Endothelial cell of umbilical vein (primary cell): ENCODE measurements at regions not wholly inside any gene's neighbourhood (a gene's known extent, or its start where the extent isn't known, plus 50 kb on each side); places are given as distances from the start of the nearest gene placed in this dataset.
A peak's percentile ranks its signal among the peaks of the same experiment; 100 is the strongest.

Experiments used
- BruUV-seq: library from RNA; stranded (reverse); fragments of 400-500 nt; replicated peaks from 2 replicates; lab custom pipeline; 2021; lab: Mats Ljungman, UMichigan
- CTCF ChIA-PET: fragments of 300-600, 350-600 bp; sonication (Branson Sonifier 250); formaldehyde crosslinking; loops from one replicate; lab custom pipeline; 2021; ENCODE audit warnings: antibody characterized with exemption, inconsistent platforms; lab: Charles Lee
- POLR2A ChIA-PET: fragments of 300-600, 350-600 bp; sonication (Branson Sonifier 250); formaldehyde crosslinking; loops from one replicate; lab custom pipeline; 2021; ENCODE audit warnings: antibody characterized with exemption, inconsistent platforms; lab: Charles Lee
- DNase-seq: peaks from one replicate; pipeline ENCODE4 v3.0.0-alpha.2; 2011; ENCODE audit warnings: low read depth, low spot score
- FAIRE-seq: peaks from 2 replicates; lab custom pipeline; 2011; peaks lifted over from hg19 to GRCh38; lab: Jason Lieb, UNC
- H2AFZ ChIP-seq: 2 replicates; pipeline ENCODE4 v1.6.0; 2012; ENCODE audit warnings: low read depth, low read length, control low read depth, inconsistent platforms
- H3K27ac ChIP-seq: 2 replicates; pipeline ENCODE4 v1.5.1; 2011; ENCODE audit warnings: low read depth, mild to moderate bottlenecking, control low read depth, low read length, moderate library complexity; ENCODE audit not compliant: insufficient read depth
- H3K27me3 ChIP-seq, 2 experiments: 2 replicates each; pipeline versions ENCODE4 v1.6.0 to v1.6.1; 2011; ENCODE audit warnings: low read length in 2 of 2, mixed read lengths in 1 of 2; ENCODE audit not compliant: control insufficient read depth in 2 of 2, insufficient read depth in 2 of 2
- H3K36me3 ChIP-seq, 2 experiments: 2 replicates in 1 of 2; 3 replicates in 1 of 2; pipeline ENCODE4 v1.5.1; 2011; ENCODE audit warnings: low read length in 2 of 2, mild to moderate bottlenecking in 1 of 2, moderate library complexity in 1 of 2; ENCODE audit not compliant: control insufficient read depth in 2 of 2, insufficient read depth in 2 of 2; ENCODE audit errors: extremely low read depth in 1 of 2
- H3K4me1 ChIP-seq: 3 replicates; pipeline ENCODE4 v1.5.1; 2011; ENCODE audit warnings: mild to moderate bottlenecking, low read length; ENCODE audit not compliant: control insufficient read depth, insufficient read depth; ENCODE audit errors: extremely low read depth
- H3K4me2 ChIP-seq: 2 replicates; pipeline ENCODE4 v1.6.1; 2011; ENCODE audit warnings: low read length, control low read depth, mixed read lengths; ENCODE audit not compliant: insufficient read depth
- H3K4me3 ChIP-seq, 3 experiments: fragments of 200-600 bp in 1 of 3; sonication (generic), shearing (Covaris generic) in 1 of 3; replicated peaks in 1 of 3; 2 replicates each; pipeline ENCODE4 v1.5.1; 2011 to 2016; ENCODE audit warnings: control low read depth in 3 of 3, low read length in 3 of 3, mild to moderate bottlenecking in 2 of 3, inconsistent platforms in 1 of 3, low read depth in 1 of 3, moderate library complexity in 1 of 3; ENCODE audit not compliant: insufficient read depth in 1 of 3
- H3K79me2 ChIP-seq: 2 replicates; pipeline ENCODE4 v1.6.0; 2012; ENCODE audit warnings: low read length, inconsistent platforms; ENCODE audit not compliant: control insufficient read depth, insufficient read depth
- H3K9ac ChIP-seq: replicated peaks from 2 replicates; pipeline ENCODE3; 2011; ENCODE audit warnings: low read length, control low read depth; ENCODE audit not compliant: insufficient read depth; ENCODE audit errors: extremely low read depth
- H3K9me1 ChIP-seq: replicated peaks from 3 replicates; pipeline ENCODE4 v1.6.0; 2011; ENCODE audit warnings: mild to moderate bottlenecking, low read length; ENCODE audit not compliant: control insufficient read depth, insufficient read depth; ENCODE audit errors: extremely low read depth
- H3K9me3 ChIP-seq: replicated peaks from 2 replicates; pipeline ENCODE4 v1.5.1; 2012; ENCODE audit warnings: low read length, inconsistent platforms; ENCODE audit not compliant: control insufficient read depth, insufficient read depth
- H4K20me1 ChIP-seq: replicated peaks from 2 replicates; pipeline ENCODE3; 2011; ENCODE audit warnings: mild to moderate bottlenecking, low read length; ENCODE audit not compliant: control insufficient read depth, insufficient read depth; ENCODE audit errors: extremely low read depth
- CTCF ChIP-seq, 2 donors: IDR thresholded peaks; 1 replicate in 1 of 2; 2 replicates in 1 of 2; pipeline ENCODE4 v1.5.1; 2011; ENCODE audit warnings: low read length in 2 of 2, mild to moderate bottlenecking in 2 of 2, moderate library complexity in 2 of 2, control low read depth in 1 of 2, inconsistent platforms in 1 of 2, low read depth in 1 of 2; ENCODE audit not compliant: insufficient read depth in 1 of 2; ENCODE audit errors: extremely low read depth in 1 of 2
- EZH2 ChIP-seq: IDR thresholded peaks from 2 replicates; pipeline ENCODE4 v1.6.1; 2012; ENCODE audit warnings: borderline replicate concordance, low read depth, mild to moderate bottlenecking, moderate library complexity, low read length, inconsistent platforms; ENCODE audit not compliant: severe bottlenecking
- FOS ChIP-seq: IDR thresholded peaks from 2 replicates; pipeline ENCODE4 v1.6.1; 2011; ENCODE audit warnings: mild to moderate bottlenecking, low read length, moderate library complexity, borderline replicate concordance; ENCODE audit not compliant: insufficient read depth
- GATA2 ChIP-seq: IDR thresholded peaks from 2 replicates; pipeline ENCODE4 v1.7.0; 2011; ENCODE audit warnings: low read depth, mild to moderate bottlenecking, moderate library complexity, mixed read lengths, low read length; ENCODE audit not compliant: insufficient read length, insufficient read depth
- JUN ChIP-seq: IDR thresholded peaks from 2 replicates; pipeline ENCODE4 v1.6.1; 2011; ENCODE audit warnings: borderline replicate concordance, low read depth; ENCODE audit not compliant: insufficient read length, insufficient read depth
- MYC ChIP-seq: IDR thresholded peaks from one replicate; pipeline ENCODE4 v1.6.1; 2011; ENCODE audit warnings: mild to moderate bottlenecking, low read depth, low read length
- POLR2A ChIP-seq: IDR thresholded peaks from 2 replicates; pipeline ENCODE4 v1.6.1; 2012; ENCODE audit warnings: low read depth, mild to moderate bottlenecking, control low read depth, low read length
- POLR2AphosphoS5 ChIP-seq: IDR thresholded peaks from 2 replicates; pipeline ENCODE4 v1.6.1; 2012; ENCODE audit warnings: low read depth, mild to moderate bottlenecking, control low read depth, low read length, moderate library complexity; ENCODE audit not compliant: insufficient read depth
- dilution Hi-C: fragments of 300-500 bp; cut with MboI; formaldehyde crosslinking; loops from one replicate; pipeline ENCODE4 v1.15.0; 2019; ENCODE audit warnings: low sequenced_read_pairs; ENCODE audit not compliant: extremely low pct_ligation_motif_present
- intact Hi-C: fragments of 100-400 bp; cut with micrococcal nuclease; formaldehyde crosslinking; loops from one replicate; pipeline ENCODE4 v1.10.0; 2022
- TF ChIP-seq, protein P1 (sequence below): IDR thresholded peaks from 2 replicates; pipeline ENCODE4 v1.6.1; 2011; ENCODE audit not compliant: insufficient read depth, insufficient read length

DNA sequence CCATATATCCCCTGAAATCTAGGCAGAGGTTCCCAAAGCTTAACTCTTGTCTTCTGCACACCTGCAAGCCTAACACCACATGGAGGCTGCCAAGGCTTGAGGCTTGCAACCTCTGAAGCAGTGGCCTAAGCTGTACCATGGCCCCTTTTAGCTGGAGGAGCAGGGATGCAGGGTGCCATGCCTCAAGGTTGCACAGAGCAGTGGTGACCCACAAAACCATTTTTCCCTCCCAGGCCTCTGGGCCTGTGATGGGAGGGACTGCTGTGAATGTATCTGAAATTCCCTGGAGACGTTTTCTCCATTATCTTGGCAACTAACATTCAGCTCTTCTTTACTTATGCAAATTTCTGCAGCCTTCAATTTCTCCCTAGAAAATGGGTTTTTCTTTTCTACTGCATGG is 210.0 kb upstream of the KITLG start:
- no peak overlapping the region for H2AFZ ChIP-seq
- H3K9me1 ChIP-seq, result no peaks in the 10 kb centered on the region
- ChIA-PET CTCF (no interaction called here), POLR2A (no interaction called here)
- no peak overlapping the region for H3K4me2 ChIP-seq
- H3K9me3 ChIP-seq, result no peaks in the 10 kb centered on the region
- H3K9ac ChIP-seq, result no peak overlapping the region
- H3K79me2 ChIP-seq, result no peaks in the 10 kb centered on the region
- TF ChIP-seq POLR2AphosphoS5, result no peak
- no peak for TF ChIP-seq MYC
- no peak overlapping the region for H3K4me3 ChIP-seq
- DNase-seq (no peak), FAIRE-seq (no peak)
- no peaks in the 10 kb centered on the region for H3K36me3 ChIP-seq
- no peak overlapping the region for H3K27ac ChIP-seq
- H3K4me1 ChIP-seq, result no peaks in the 10 kb centered on the region
- no TSS peak for BruUV-seq
- intact Hi-C loops (no loop called here), dilution Hi-C loops (no loop called here)
- no peaks in the 10 kb centered on the region for H3K27me3 ChIP-seq
- H4K20me1 ChIP-seq, result no peaks in the 10 kb centered on the region

DNA sequence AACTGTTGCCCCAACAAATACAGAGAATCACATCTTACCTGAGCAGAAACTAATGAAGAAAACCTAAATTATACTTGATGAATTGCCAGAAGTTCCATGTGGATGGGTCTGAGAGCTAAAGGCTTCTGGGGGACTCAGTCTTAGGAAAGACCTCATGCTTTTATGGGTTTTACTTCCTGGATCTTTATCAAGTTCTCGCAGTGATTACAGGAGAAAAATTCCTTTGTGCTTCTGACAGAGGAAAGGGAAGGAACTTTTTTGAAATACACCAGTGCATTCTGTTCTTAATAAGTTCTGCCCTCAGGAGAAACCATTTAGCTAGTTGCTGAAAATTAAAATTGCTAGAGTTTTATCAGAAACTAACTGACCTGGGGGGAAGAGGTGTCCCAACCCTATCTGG is 203.9 kb upstream of the KITLG start:
- intact Hi-C loops, result no loop called here

More for the DNA sequence above, 203.9 kb upstream of the KITLG start:
- no peak for TF ChIP-seq CTCF (IDR thresholded peaks at IDR 0.05; ENCODE audit: extremely low read depth in 1 of 2, insufficient read depth in 1 of 2, low read depth in 1 of 2, low read length in 2 of 2)
- TF ChIP-seq JUN, result no peak
- no peak for TF ChIP-seq FOS
- TF ChIP-seq, protein P1, sequence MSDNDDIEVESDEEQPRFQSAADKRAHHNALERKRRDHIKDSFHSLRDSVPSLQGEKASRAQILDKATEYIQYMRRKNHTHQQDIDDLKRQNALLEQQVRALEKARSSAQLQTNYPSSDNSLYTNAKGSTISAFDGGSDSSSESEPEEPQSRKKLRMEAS, result no peak
- no peak for TF ChIP-seq MYC
- no peak for TF ChIP-seq GATA2
- TF ChIP-seq POLR2A, result no peak
- TF ChIP-seq EZH2, result no peak
- TF ChIP-seq POLR2AphosphoS5, result no peak
- Histone ChIP-seq H3K9me3 (no peaks in the 10 kb centered on the region), H3K36me3 (no peaks in the 10 kb centered on the region), H3K79me2 (no peaks in the 10 kb centered on the region), H4K20me1 (no peaks in the 10 kb centered on the region), H3K4me3 (no peak overlapping the region), H2AFZ (no peak overlapping the region), H3K9ac (no peak overlapping the region), H3K9me1 (no peaks in the 10 kb centered on the region), H3K27ac (no peak overlapping the region), H3K4me1 (no peaks in the 10 kb centered on the region), H3K4me2 (no peak overlapping the region), H3K27me3 (no peaks in the 10 kb centered on the region)
- peak; percentile 19 for DNase-seq
- POLR2A ChIA-PET, result no interaction called here
- dilution Hi-C loops, result no loop called here
- no TSS peak for BruUV-seq
- CTCF ChIA-PET, result no interaction called here
- no peak for FAIRE-seq
